Endothelial cell of umbilical vein (primary cell): ENCODE measurements at regions not wholly inside any gene's neighbourhood (a gene's known extent, or its start where the extent isn't known, plus 50 kb on each side); places are given as distances from the start of the nearest gene placed in this dataset.

Source experiments
- BruUV-seq: library from RNA; stranded (reverse); fragments of 400-500 nt; replicated peaks from 2 replicates; lab custom pipeline; 2021; lab: Mats Ljungman, UMichigan
- CTCF ChIA-PET: fragments of 300-600, 350-600 bp; sonication (Branson Sonifier 250); formaldehyde crosslinking; loops from one replicate; lab custom pipeline; 2021; ENCODE audit warnings: antibody characterized with exemption, inconsistent platforms; lab: Charles Lee
- POLR2A ChIA-PET: fragments of 300-600, 350-600 bp; sonication (Branson Sonifier 250); formaldehyde crosslinking; loops from one replicate; lab custom pipeline; 2021; ENCODE audit warnings: antibody characterized with exemption, inconsistent platforms; lab: Charles Lee
- DNase-seq: peaks from one replicate; pipeline ENCODE4 v3.0.0-alpha.2; 2011; ENCODE audit warnings: low read depth, low spot score
- FAIRE-seq: peaks from 2 replicates; lab custom pipeline; 2011; peaks lifted over from hg19 to GRCh38; lab: Jason Lieb, UNC
- H2AFZ ChIP-seq: 2 replicates; pipeline ENCODE4 v1.6.0; 2012; ENCODE audit warnings: low read depth, low read length, control low read depth, inconsistent platforms
- H3K27ac ChIP-seq: 2 replicates; pipeline ENCODE4 v1.5.1; 2011; ENCODE audit warnings: low read depth, mild to moderate bottlenecking, control low read depth, low read length, moderate library complexity; ENCODE audit not compliant: insufficient read depth
- H3K27me3 ChIP-seq, 2 experiments: 2 replicates each; pipeline versions ENCODE4 v1.6.0 to v1.6.1; 2011; ENCODE audit warnings: low read length in 2 of 2, mixed read lengths in 1 of 2; ENCODE audit not compliant: control insufficient read depth in 2 of 2, insufficient read depth in 2 of 2
- H3K36me3 ChIP-seq, 2 experiments: 2 replicates in 1 of 2; 3 replicates in 1 of 2; pipeline ENCODE4 v1.5.1; 2011; ENCODE audit warnings: low read length in 2 of 2, mild to moderate bottlenecking in 1 of 2, moderate library complexity in 1 of 2; ENCODE audit not compliant: control insufficient read depth in 2 of 2, insufficient read depth in 2 of 2; ENCODE audit errors: extremely low read depth in 1 of 2
- H3K4me1 ChIP-seq: 3 replicates; pipeline ENCODE4 v1.5.1; 2011; ENCODE audit warnings: mild to moderate bottlenecking, low read length; ENCODE audit not compliant: control insufficient read depth, insufficient read depth; ENCODE audit errors: extremely low read depth
- H3K4me2 ChIP-seq: 2 replicates; pipeline ENCODE4 v1.6.1; 2011; ENCODE audit warnings: low read length, control low read depth, mixed read lengths; ENCODE audit not compliant: insufficient read depth
- H3K4me3 ChIP-seq, 3 experiments: fragments of 200-600 bp in 1 of 3; sonication (generic), shearing (Covaris generic) in 1 of 3; replicated peaks in 1 of 3; 2 replicates each; pipeline ENCODE4 v1.5.1; 2011 to 2016; ENCODE audit warnings: control low read depth in 3 of 3, low read length in 3 of 3, mild to moderate bottlenecking in 2 of 3, inconsistent platforms in 1 of 3, low read depth in 1 of 3, moderate library complexity in 1 of 3; ENCODE audit not compliant: insufficient read depth in 1 of 3
- H3K79me2 ChIP-seq: 2 replicates; pipeline ENCODE4 v1.6.0; 2012; ENCODE audit warnings: low read length, inconsistent platforms; ENCODE audit not compliant: control insufficient read depth, insufficient read depth
- H3K9ac ChIP-seq: replicated peaks from 2 replicates; pipeline ENCODE3; 2011; ENCODE audit warnings: low read length, control low read depth; ENCODE audit not compliant: insufficient read depth; ENCODE audit errors: extremely low read depth
- H3K9me1 ChIP-seq: replicated peaks from 3 replicates; pipeline ENCODE4 v1.6.0; 2011; ENCODE audit warnings: mild to moderate bottlenecking, low read length; ENCODE audit not compliant: control insufficient read depth, insufficient read depth; ENCODE audit errors: extremely low read depth
- H3K9me3 ChIP-seq: replicated peaks from 2 replicates; pipeline ENCODE4 v1.5.1; 2012; ENCODE audit warnings: low read length, inconsistent platforms; ENCODE audit not compliant: control insufficient read depth, insufficient read depth
- H4K20me1 ChIP-seq: replicated peaks from 2 replicates; pipeline ENCODE3; 2011; ENCODE audit warnings: mild to moderate bottlenecking, low read length; ENCODE audit not compliant: control insufficient read depth, insufficient read depth; ENCODE audit errors: extremely low read depth
- CTCF ChIP-seq, 2 donors: IDR thresholded peaks; 1 replicate in 1 of 2; 2 replicates in 1 of 2; pipeline ENCODE4 v1.5.1; 2011; ENCODE audit warnings: low read length in 2 of 2, mild to moderate bottlenecking in 2 of 2, moderate library complexity in 2 of 2, control low read depth in 1 of 2, inconsistent platforms in 1 of 2, low read depth in 1 of 2; ENCODE audit not compliant: insufficient read depth in 1 of 2; ENCODE audit errors: extremely low read depth in 1 of 2
- EZH2 ChIP-seq: IDR thresholded peaks from 2 replicates; pipeline ENCODE4 v1.6.1; 2012; ENCODE audit warnings: borderline replicate concordance, low read depth, mild to moderate bottlenecking, moderate library complexity, low read length, inconsistent platforms; ENCODE audit not compliant: severe bottlenecking
- GATA2 ChIP-seq: IDR thresholded peaks from 2 replicates; pipeline ENCODE4 v1.7.0; 2011; ENCODE audit warnings: low read depth, mild to moderate bottlenecking, moderate library complexity, mixed read lengths, low read length; ENCODE audit not compliant: insufficient read length, insufficient read depth
- MAX ChIP-seq: IDR thresholded peaks from 2 replicates; pipeline ENCODE4 v1.6.1; 2011; ENCODE audit not compliant: insufficient read depth, insufficient read length
- MYC ChIP-seq: IDR thresholded peaks from one replicate; pipeline ENCODE4 v1.6.1; 2011; ENCODE audit warnings: mild to moderate bottlenecking, low read depth, low read length
- POLR2A ChIP-seq: IDR thresholded peaks from 2 replicates; pipeline ENCODE4 v1.6.1; 2012; ENCODE audit warnings: low read depth, mild to moderate bottlenecking, control low read depth, low read length
- POLR2AphosphoS5 ChIP-seq: IDR thresholded peaks from 2 replicates; pipeline ENCODE4 v1.6.1; 2012; ENCODE audit warnings: low read depth, mild to moderate bottlenecking, control low read depth, low read length, moderate library complexity; ENCODE audit not compliant: insufficient read depth
- dilution Hi-C: fragments of 300-500 bp; cut with MboI; formaldehyde crosslinking; loops from one replicate; pipeline ENCODE4 v1.15.0; 2019; ENCODE audit warnings: low sequenced_read_pairs; ENCODE audit not compliant: extremely low pct_ligation_motif_present
- intact Hi-C: fragments of 100-400 bp; cut with micrococcal nuclease; formaldehyde crosslinking; loops from one replicate; pipeline ENCODE4 v1.10.0; 2022

GRCh38 chr4:55763996-55764395, 55.6 kb upstream of the EXOC1L start:
- Histone ChIP-seq H3K27me3 (no peaks in the 10 kb centered on the region), H3K36me3 (no peaks in the 10 kb centered on the region), H2AFZ (no peak overlapping the region), H3K27ac (no peak overlapping the region), H3K4me1 (peaks cover 9% of the 10 kb centered on the region), H4K20me1 (no peaks in the 10 kb centered on the region), H3K9me3 (no peaks in the 10 kb centered on the region), H3K9me1 (no peaks in the 10 kb centered on the region), H3K4me3 (no peak overlapping the region), H3K4me2 (no peak overlapping the region), H3K79me2 (no peaks in the 10 kb centered on the region), H3K9ac (no peak overlapping the region)
- BruUV-seq: no TSS peak
- ChIA-PET CTCF (no interaction called here), POLR2A (no interaction called here)
- TF ChIP-seq MYC (no peak), MAX (no peak)
- no peak for FAIRE-seq
- no peak for DNase-seq
- dilution Hi-C loops (no loop called here), intact Hi-C loops (no loop called here)

- no peaks in the 10 kb centered on the region for H3K79me2 ChIP-seq
- no peaks in the 10 kb centered on the region for H3K27me3 ChIP-seq
- ChIA-PET CTCF (no interaction called here), POLR2A (no interaction called here)
- H3K9me3 ChIP-seq: no peaks in the 10 kb centered on the region
- H3K4me2 ChIP-seq: no peak overlapping the region
- peaks cover 9% of the 10 kb centered on the region for H3K4me1 ChIP-seq
- TF ChIP-seq MAX: no peak
- no peak for TF ChIP-seq POLR2A
- TF ChIP-seq CTCF (IDR thresholded peaks at IDR 0.05; ENCODE audit: extremely low read depth in 1 of 2, insufficient read depth in 1 of 2, low read depth in 1 of 2, low read length in 2 of 2): no peak
- no peak for TF ChIP-seq MYC
- no peak for TF ChIP-seq EZH2
- no peak for TF ChIP-seq GATA2
- no peak for TF ChIP-seq POLR2AphosphoS5
- H3K9ac ChIP-seq: no peak overlapping the region
- H3K36me3 ChIP-seq: no peaks in the 10 kb centered on the region
- H2AFZ ChIP-seq: no peak overlapping the region
- H3K27ac ChIP-seq: no peak overlapping the region
- dilution Hi-C loops: no loop called here
- no TSS peak for BruUV-seq
- FAIRE-seq (no peak), DNase-seq (no peak)
- H4K20me1 ChIP-seq: no peaks in the 10 kb centered on the region
- H3K4me3 ChIP-seq: no peak overlapping the region
- H3K9me1 ChIP-seq: no peaks in the 10 kb centered on the region
- intact Hi-C loops: loop anchor here (5.0 kb wide), 1 partner anchor 102 kb away; no protein-coding TSS in a partner anchor
Measured at GRCh38 chr4:55765070-55765469, 54.5 kb upstream of the EXOC1L start.
